Naive B cell (primary cell): ENCODE measurements at regions not wholly inside any gene's neighbourhood (a gene's known extent, or its start where the extent isn't known, plus 50 kb on each side); places are given as distances from the start of the nearest gene placed in this dataset.

Experiments used
- ATAC-seq, 2 donors: fragments of 150-1000 bp; cut with Tn5 transposase; 2 replicates each; pipeline ENCODE4 v1.10.0; 2021; ENCODE audit warnings: low read depth in 2 of 2, mild to moderate bottlenecking in 2 of 2, moderate library complexity in 2 of 2
- DNase-seq: peaks from one replicate; pipeline ENCODE4 v3.0.0; 2022
- H3K27ac Mint-ChIP-seq, 6 donors: one replicate each; pipeline ENCODE4 v1.8.0; 2020 to 2022; ENCODE audit warnings: mild to moderate bottlenecking in 6 of 6, mixed read lengths in 6 of 6, moderate library complexity in 5 of 6, inconsistent platforms in 2 of 6
- H3K27me3 Mint-ChIP-seq, 3 donors: one replicate each; pipeline ENCODE4 v1.8.0; 2021 to 2022; ENCODE audit warnings: mixed read lengths in 3 of 3, mild to moderate bottlenecking in 1 of 3
- H3K36me3 Mint-ChIP-seq, 2 donors: one replicate each; pipeline ENCODE4 v1.8.0; 2020 to 2022; ENCODE audit warnings: mixed read lengths in 2 of 2, inconsistent platforms in 1 of 2, mild to moderate bottlenecking in 1 of 2
- H3K4me1 Mint-ChIP-seq, 3 donors: one replicate each; pipeline ENCODE4 v1.8.0; 2020 to 2022; ENCODE audit warnings: mixed read lengths in 3 of 3, inconsistent platforms in 1 of 3, mild to moderate bottlenecking in 1 of 3, moderate library complexity in 1 of 3
- H3K4me3 Mint-ChIP-seq, 8 donors: one replicate each; pipeline ENCODE4 v1.8.0; 2020 to 2022; ENCODE audit warnings: mild to moderate bottlenecking in 8 of 8, mixed read lengths in 8 of 8, moderate library complexity in 8 of 8, inconsistent platforms in 2 of 8
- H3K9me3 Mint-ChIP-seq, 7 donors: one replicate each; pipeline ENCODE4 v1.8.0; 2020 to 2022; ENCODE audit warnings: mixed read lengths in 7 of 7, mild to moderate bottlenecking in 5 of 7, inconsistent platforms in 2 of 7, moderate library complexity in 1 of 7

DNA sequence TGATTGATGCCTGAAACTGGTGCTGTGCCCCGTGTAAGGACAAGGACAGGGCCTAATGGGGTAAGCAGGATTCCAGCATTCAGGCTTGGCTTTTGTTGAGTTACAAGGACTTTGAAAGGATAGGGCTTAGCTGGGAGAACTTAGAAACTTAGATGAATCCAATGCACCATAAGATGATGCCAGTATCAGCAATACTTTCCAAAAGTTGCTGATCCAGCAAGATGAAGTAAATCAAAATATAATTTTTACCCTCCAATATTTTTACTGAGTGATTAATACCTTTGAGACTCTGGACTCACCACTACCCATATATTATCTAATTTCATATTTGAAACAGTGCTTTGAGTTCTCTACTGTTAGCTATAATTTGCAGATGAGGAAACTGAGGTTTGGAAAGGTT is 354.5 kb upstream of the ATP5MC3 start:
- Mint-ChIP-seq H3K4me3 (no peak overlapping the region), H3K27me3 (peaks cover 0 to 4% (median 0%) of the 10 kb centered on the region in 3 donors), H3K36me3 (no peaks in the 10 kb centered on the region), H3K27ac (no peak overlapping the region), H3K9me3 (peaks cover 3 to 18% (median 8%) of the 10 kb centered on the region in 7 donors), H3K4me1 (no peaks in the 10 kb centered on the region)
- ATAC-seq (no peak), DNase-seq (no peak)

DNA sequence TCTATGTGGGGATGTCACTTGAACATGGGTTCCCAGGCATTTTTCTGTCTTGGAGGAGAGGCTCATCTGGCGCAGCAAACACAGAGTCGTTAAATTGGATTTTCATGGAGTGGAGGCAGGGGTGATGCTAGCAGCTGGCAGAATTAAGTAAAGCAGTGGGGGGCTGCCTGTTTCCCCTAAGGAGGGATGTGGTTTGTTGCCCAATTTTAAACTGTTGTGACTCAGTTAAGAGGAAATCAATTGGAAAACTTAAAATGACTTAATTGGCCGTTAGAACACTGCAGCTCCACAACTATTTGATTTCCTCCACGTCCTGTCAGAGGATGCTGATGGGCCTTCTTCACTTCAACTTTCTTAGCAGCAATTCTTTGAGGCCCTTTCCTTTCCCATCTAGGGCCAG is 354.1 kb upstream of the ATP5MC3 start:
- peaks cover 3 to 18% (median 8%) of the 10 kb centered on the region in 7 donors for H3K9me3 Mint-ChIP-seq
- H3K27ac Mint-ChIP-seq, result no peak overlapping the region
- ATAC-seq (no peak), DNase-seq (no peak)
- H3K4me1 Mint-ChIP-seq, result no peaks in the 10 kb centered on the region
- no peak overlapping the region for H3K4me3 Mint-ChIP-seq
- H3K27me3 Mint-ChIP-seq, result peaks cover 0 to 4% (median 0%) of the 10 kb centered on the region in 3 donors
- no peaks in the 10 kb centered on the region for H3K36me3 Mint-ChIP-seq

DNA sequence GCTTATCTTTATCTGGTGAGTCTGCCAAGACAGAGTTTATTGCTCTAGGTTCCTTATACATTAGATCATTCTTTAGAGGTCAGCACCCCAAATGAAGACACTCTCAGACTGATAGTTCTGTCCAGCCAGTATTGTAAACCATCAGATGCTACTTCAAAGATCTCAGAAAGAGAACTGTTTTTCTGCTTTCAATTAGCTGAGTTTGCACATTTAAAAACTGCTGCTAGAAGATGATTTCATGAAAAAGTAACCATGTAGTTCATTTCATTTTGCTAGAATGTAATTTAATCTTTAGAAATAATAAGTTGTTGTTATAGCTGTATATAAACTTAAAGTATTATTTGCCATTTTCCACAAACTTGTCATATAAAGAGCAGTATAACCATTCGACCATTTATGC is 344.5 kb upstream of the ATP5MC3 start:
- no peaks in the 10 kb centered on the region for H3K4me1 Mint-ChIP-seq
- no peak overlapping the region for H3K4me3 Mint-ChIP-seq
- ATAC-seq, result no peak
- H3K27ac Mint-ChIP-seq, result no peak overlapping the region
- DNase-seq, result no peak
- no peaks in the 10 kb centered on the region for H3K36me3 Mint-ChIP-seq
- H3K9me3 Mint-ChIP-seq, result peaks cover 0 to 8% (median 2%) of the 10 kb centered on the region in 7 donors
- H3K27me3 Mint-ChIP-seq, result peaks cover 0 to 6% (median 3%) of the 10 kb centered on the region in 3 donors

DNA sequence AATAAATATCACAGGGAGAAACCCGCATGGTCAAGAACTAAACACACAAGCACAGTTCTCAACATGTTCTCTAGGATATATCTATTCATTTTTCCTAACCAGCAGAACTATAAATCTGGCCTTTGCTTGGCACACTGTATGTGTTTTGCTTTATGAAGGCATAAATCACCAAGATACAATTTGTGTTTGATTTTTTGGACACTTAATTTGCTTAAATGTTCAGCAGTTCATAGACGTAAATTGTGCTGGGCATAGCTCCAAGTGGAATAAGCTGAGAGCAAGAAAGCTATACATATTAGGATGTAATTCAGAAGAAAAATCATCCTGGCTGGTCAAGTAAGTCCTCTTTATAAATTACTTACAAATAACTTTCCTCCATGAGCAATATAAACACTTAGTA is 341.5 kb upstream of the ATP5MC3 start:
- no peak for DNase-seq
- Mint-ChIP-seq H3K27ac (no peak overlapping the region), H3K36me3 (no peaks in the 10 kb centered on the region), H3K4me3 (no peak overlapping the region), H3K4me1 (no peaks in the 10 kb centered on the region), H3K27me3 (peaks cover 0 to under 1% (median 0%) of the 10 kb centered on the region in 3 donors), H3K9me3 (peaks cover 0 to 17% (median 4%) of the 10 kb centered on the region in 7 donors)
- ATAC-seq, result no peak

DNA sequence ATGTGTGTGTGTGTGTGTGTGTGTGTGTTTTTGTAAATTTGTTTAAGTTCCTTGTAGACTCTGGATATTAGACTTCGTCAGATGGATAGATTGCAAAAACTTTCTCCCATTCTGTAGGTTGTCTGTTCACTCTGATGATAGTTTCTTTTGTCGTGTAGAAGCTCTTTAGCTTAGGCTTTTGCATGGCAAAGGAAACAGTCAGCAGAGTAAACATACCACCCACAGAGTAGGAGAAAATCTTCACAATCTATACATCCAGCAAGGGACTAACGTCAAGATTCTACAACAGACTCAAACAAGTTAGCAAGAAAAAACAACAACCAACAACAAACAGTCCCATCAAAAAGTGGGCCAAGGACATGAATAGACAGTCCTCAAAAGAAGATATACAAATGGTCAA is 336.7 kb upstream of the ATP5MC3 start:
- Mint-ChIP-seq H3K4me3 (no peak overlapping the region), H3K27me3 (peaks cover 0 to 4% (median 0%) of the 10 kb centered on the region in 3 donors), H3K36me3 (no peaks in the 10 kb centered on the region), H3K27ac (no peak overlapping the region), H3K9me3 (peaks cover 0 to 20% (median 4%) of the 10 kb centered on the region in 7 donors), H3K4me1 (no peaks in the 10 kb centered on the region)
- DNase-seq (no peak), ATAC-seq (no peak)

DNA sequence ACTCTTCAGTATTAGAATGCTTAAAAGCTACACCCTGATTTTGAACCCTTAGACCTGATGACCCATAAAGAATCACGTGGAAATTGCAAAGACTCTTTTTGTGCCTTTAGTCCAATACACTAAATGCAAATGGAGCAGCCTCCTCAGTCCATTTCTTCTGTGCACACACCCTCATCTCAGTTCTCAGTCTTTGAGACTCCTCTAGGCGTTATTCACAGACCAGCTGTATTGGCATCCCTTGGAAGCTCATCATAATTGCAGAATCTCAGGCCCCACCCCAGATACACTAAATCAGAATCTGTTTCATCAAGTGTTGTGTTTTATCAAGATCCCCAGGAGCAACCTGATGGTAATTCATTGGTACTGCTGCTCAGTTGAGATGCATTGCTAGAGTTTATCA is 335.0 kb upstream of the ATP5MC3 start:
- ATAC-seq (no peak), DNase-seq (no peak)
- peaks cover 4 to 20% (median 7%) of the 10 kb centered on the region in 7 donors for H3K9me3 Mint-ChIP-seq
- H3K36me3 Mint-ChIP-seq, result no peaks in the 10 kb centered on the region
- no peak overlapping the region for H3K4me3 Mint-ChIP-seq
- H3K4me1 Mint-ChIP-seq, result no peaks in the 10 kb centered on the region
- H3K27ac Mint-ChIP-seq, result no peak overlapping the region
- H3K27me3 Mint-ChIP-seq, result peaks cover 0 to 4% (median 0%) of the 10 kb centered on the region in 3 donors

DNA sequence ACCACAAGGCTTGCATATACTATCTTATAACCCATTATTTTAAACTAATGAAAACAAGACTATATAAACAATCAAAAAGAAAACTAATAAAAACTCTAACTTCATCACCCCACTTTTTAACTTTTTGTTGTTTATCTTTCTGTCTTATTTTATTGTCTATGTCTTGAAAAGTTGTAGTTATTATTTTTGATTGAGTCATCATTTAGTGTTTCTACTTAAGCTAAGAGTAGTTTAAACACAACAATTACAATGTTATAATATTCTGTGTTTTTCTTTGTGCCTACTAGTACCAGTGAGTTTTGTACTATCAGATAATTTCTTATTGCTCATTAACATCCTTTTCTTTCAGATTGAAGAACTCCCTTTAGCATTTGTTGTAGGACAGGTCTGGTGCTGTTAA is 318.7 kb upstream of the ATP5MC3 start:
- ATAC-seq (no peak), DNase-seq (no peak)
- H3K27me3 Mint-ChIP-seq, result no peaks in the 10 kb centered on the region
- H3K4me3 Mint-ChIP-seq, result no peak overlapping the region
- H3K27ac Mint-ChIP-seq, result peak overlapping the region in 1 of 6 donors; percentile 18
- H3K36me3 Mint-ChIP-seq, result peaks cover 0 to 9% of the 10 kb centered on the region in 2 donors
- no peaks in the 10 kb centered on the region for H3K4me1 Mint-ChIP-seq
- H3K9me3 Mint-ChIP-seq, result peaks cover 6 to 61% (median 22%) of the 10 kb centered on the region in 7 donors

DNA sequence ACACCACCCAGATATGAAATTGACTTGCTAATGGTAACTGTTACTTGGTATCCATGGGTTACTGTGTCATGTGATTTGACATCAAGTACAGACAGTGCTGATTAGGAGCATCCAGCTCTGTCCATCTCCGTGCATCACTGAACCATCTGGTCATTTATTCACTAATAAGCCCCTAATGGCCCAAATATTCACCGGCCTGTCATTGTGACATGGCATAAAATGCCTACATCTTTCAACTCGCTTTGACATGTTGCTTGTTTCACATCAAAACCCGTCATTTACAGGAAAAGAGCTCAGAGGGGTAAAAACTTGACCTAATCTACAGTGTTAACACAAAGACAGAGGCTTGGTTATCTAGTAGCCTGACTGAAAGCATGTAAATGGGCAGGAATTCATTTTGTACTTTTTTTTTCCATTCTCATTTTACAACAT is 308.9 kb upstream of the ATP5MC3 start:
- Mint-ChIP-seq H3K27ac (no peak overlapping the region), H3K9me3 (peaks cover 4 to 12% (median 6%) of the 10 kb centered on the region in 7 donors), H3K36me3 (no peaks in the 10 kb centered on the region), H3K4me3 (no peak overlapping the region), H3K27me3 (no peaks in the 10 kb centered on the region), H3K4me1 (no peaks in the 10 kb centered on the region)
- no peak for DNase-seq
- ATAC-seq, result no peak

DNA sequence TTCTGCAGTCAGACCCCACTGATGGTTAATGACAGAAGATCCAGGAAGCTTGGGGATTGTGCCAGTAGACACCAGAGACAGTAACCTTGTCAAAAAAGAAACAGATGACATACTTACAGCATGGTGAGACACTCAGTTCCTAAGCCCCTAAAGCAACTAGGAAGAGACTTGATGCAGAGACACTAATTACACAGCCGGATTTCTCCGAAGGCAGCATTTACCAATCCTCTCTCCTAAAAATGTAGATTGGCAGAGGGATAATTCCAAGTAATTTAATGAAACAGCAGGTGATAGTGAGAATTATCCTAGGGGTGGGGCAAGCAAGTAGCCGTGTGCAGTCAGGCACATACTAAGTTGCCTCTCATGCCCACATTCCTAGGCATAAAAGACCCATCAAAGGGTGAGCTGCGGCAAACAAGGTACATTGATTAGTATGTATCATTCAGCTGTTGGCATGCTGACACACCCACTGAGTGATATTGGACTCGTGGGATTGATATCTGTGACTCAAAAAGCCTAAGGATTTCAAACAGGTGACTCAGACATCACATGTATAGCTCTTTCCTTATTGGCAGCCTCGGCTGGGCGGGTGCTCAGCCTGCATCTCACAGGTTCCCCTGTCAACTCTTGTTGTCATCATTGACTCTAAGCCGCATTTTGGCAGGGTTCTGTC is 296.7 kb upstream of the ATP5MC3 start:
- Mint-ChIP-seq H3K27ac (peak overlapping the region in 1 of 6 donors; percentile 32), H3K27me3 (no peaks in the 10 kb centered on the region), H3K9me3 (peaks cover 0 to 5% (median 0%) of the 10 kb centered on the region in 7 donors), H3K4me1 (no peaks in the 10 kb centered on the region), H3K36me3 (no peaks in the 10 kb centered on the region), H3K4me3 (no peak overlapping the region)
- ATAC-seq (no peak), DNase-seq (no peak)

DNA sequence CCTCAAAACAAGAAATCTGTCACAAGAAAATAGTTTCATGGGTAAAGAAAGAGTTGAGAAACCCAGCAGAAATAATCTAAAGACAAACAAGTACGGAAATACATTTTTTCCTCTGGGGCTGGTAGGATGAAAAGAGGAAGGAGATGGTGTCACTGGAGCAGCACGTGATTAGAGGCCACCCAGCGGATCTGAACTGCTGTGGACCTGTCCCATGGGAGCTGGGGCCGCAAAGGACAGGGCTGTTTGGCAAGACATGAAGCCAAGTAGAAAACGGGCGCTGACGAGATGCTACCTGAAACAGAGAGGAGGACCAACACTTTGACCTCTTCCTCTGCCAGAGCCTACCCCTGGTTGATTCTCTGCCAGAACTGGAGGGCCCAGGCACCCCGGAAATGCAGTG is 295.4 kb upstream of the ATP5MC3 start:
- ATAC-seq, result no peak
- Mint-ChIP-seq H3K4me1 (no peaks in the 10 kb centered on the region), H3K36me3 (no peaks in the 10 kb centered on the region), H3K27me3 (no peaks in the 10 kb centered on the region), H3K9me3 (peaks cover 0 to 5% (median 0%) of the 10 kb centered on the region in 7 donors), H3K27ac (no peak overlapping the region), H3K4me3 (no peak overlapping the region)
- no peak for DNase-seq

DNA sequence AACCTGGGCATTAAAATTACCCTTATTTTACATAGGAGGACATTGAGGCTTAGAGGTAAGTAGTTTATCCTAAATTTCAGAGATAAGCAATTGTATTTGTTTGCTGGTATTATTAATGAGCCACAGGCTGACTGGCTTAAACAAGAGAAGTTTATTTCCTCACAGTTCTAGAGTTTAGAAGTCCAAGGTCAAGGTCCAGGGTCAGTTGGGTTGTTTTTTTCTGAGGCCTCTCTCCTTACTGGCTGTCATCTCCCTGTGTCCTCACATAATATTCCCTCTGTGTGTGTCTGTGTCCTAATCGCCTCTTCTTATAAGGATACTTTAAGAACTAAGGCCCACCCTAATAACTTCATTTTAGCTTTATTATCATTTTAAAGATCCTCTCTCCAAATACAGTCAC is 294.9 kb upstream of the ATP5MC3 start:
- H3K4me3 Mint-ChIP-seq, result no peak overlapping the region

DNA sequence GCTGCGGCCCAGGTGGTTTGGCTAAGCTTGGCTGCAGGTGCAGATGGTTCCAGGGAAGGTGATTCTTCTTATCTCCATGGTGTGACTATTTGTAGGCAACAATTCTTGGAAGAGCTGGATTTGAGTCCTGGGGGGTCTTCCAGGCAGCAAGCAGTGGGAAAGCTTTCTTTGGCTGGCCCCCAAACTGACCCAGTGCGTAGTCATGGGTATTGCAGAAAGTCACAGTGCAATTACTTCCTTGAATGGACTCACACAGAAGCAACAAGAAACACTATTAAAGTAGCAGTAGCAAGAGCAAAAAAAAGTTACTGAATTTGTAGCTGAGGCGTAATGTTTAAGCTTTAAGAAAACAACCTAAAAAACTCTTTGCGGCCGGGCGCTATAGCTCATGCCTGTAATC is 293.6 kb upstream of the ATP5MC3 start:
- Mint-ChIP-seq H3K9me3 (peaks cover 0 to 5% (median 0%) of the 10 kb centered on the region in 7 donors), H3K36me3 (no peaks in the 10 kb centered on the region), H3K4me3 (no peak overlapping the region), H3K4me1 (no peaks in the 10 kb centered on the region), H3K27ac (no peak overlapping the region), H3K27me3 (no peaks in the 10 kb centered on the region)
- no peak for DNase-seq
- no peak for ATAC-seq

More for the DNA sequence above, 294.9 kb upstream of the ATP5MC3 start:
- DNase-seq, result no peak
- ATAC-seq, result no peak
- peaks cover 0 to 5% (median 0%) of the 10 kb centered on the region in 7 donors for H3K9me3 Mint-ChIP-seq
- H3K36me3 Mint-ChIP-seq, result no peaks in the 10 kb centered on the region
- H3K27ac Mint-ChIP-seq, result no peak overlapping the region
- no peaks in the 10 kb centered on the region for H3K27me3 Mint-ChIP-seq
- H3K4me1 Mint-ChIP-seq, result no peaks in the 10 kb centered on the region

DNA sequence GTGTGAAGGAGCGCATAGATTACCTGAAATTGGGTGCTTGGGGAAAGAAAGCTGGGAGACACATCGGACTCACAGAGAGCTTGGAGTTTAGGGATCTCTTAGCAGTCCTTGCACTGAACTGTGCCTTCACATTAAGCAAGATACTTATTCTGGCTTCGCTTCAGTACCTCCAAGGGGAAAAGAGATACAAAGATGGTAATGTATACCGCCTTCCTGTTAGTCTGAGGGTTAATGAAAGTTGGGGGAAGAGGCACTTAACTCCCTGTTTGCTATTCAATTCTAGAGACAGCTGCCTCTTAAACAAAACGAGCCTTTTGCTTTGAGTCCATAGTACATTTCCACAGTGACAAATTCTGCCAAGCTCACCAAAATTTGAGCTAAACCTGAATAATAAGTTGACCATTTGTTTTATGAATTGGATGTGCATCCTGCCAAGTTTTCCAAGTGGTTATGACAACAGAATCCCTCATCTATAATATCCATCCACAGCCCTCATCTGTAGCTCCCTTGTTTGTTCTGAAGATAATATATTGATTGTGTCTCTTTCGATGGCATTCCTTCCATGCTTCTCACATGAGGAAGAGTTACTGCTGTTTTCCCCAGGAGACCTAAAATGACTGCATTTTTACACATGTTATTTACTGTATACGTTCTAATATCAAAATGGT is 287.1 kb upstream of the ATP5MC3 start:
- Mint-ChIP-seq H3K4me3 (no peak overlapping the region), H3K36me3 (no peaks in the 10 kb centered on the region), H3K27me3 (no peaks in the 10 kb centered on the region), H3K27ac (no peak overlapping the region), H3K9me3 (peaks cover 0 to 5% (median 0%) of the 10 kb centered on the region in 7 donors), H3K4me1 (no peaks in the 10 kb centered on the region)
- ATAC-seq (no peak), DNase-seq (no peak)

DNA sequence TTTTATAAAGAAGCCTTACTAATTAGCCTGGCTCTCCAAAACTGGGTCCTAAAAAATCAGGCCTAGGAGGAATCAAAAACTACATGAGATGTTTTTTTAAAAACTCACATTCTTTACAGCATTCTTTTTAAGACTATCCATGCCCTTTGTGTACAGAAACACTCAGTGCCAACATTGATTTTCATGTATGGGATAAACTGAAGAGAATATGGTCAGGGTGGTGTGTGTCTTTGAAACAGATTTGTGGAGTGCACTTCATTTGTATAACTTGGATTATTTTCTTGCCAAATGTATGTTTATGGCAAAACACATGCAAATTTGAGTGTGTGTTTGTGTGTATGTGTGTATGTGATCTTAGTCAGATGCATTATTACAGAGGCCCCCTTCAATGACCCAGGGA is 283.6 kb upstream of the ATP5MC3 start:
- no peaks in the 10 kb centered on the region for H3K36me3 Mint-ChIP-seq
- DNase-seq, result no peak
- H3K27ac Mint-ChIP-seq, result no peak overlapping the region
- H3K27me3 Mint-ChIP-seq, result peaks cover 0 to 6% (median 0%) of the 10 kb centered on the region in 3 donors
- ATAC-seq, result no peak
- no peak overlapping the region for H3K4me3 Mint-ChIP-seq
- H3K9me3 Mint-ChIP-seq, result peaks cover 0 to 8% (median 4%) of the 10 kb centered on the region in 7 donors
- no peaks in the 10 kb centered on the region for H3K4me1 Mint-ChIP-seq
